IPS-15b (cell line): ENCODE measurements at regions not wholly inside any gene's neighbourhood (a gene's known extent, or its start where the extent isn't known, plus 50 kb on each side); places are given as distances from the start of the nearest gene placed in this dataset.

Experiments
- H3K27me3 ChIP-seq: one replicate; pipeline ENCODE4 v1.6.1; 2013; ENCODE audit warnings: low read length; ENCODE audit not compliant: control insufficient read depth, insufficient read depth
- H3K36me3 ChIP-seq: one replicate; pipeline ENCODE4 v1.6.1; 2013; ENCODE audit warnings: low read length; ENCODE audit not compliant: control insufficient read depth, insufficient read depth
- H3K4me1 ChIP-seq: one replicate; pipeline ENCODE4 v1.6.1; 2013; ENCODE audit warnings: mild to moderate bottlenecking, low read length; ENCODE audit not compliant: control insufficient read depth, insufficient read depth
- H3K4me3 ChIP-seq: one replicate; pipeline ENCODE4 v1.5.1; 2013; ENCODE audit warnings: low read depth, low read length
- H3K9ac ChIP-seq: one replicate; pipeline ENCODE4 v1.6.1; 2013; ENCODE audit warnings: low read depth, mild to moderate bottlenecking, low read length
- H3K9me3 ChIP-seq: one replicate; pipeline ENCODE4 v1.6.1; 2013; ENCODE audit warnings: mild to moderate bottlenecking, low read length; ENCODE audit not compliant: control insufficient read depth, insufficient read depth

DNA sequence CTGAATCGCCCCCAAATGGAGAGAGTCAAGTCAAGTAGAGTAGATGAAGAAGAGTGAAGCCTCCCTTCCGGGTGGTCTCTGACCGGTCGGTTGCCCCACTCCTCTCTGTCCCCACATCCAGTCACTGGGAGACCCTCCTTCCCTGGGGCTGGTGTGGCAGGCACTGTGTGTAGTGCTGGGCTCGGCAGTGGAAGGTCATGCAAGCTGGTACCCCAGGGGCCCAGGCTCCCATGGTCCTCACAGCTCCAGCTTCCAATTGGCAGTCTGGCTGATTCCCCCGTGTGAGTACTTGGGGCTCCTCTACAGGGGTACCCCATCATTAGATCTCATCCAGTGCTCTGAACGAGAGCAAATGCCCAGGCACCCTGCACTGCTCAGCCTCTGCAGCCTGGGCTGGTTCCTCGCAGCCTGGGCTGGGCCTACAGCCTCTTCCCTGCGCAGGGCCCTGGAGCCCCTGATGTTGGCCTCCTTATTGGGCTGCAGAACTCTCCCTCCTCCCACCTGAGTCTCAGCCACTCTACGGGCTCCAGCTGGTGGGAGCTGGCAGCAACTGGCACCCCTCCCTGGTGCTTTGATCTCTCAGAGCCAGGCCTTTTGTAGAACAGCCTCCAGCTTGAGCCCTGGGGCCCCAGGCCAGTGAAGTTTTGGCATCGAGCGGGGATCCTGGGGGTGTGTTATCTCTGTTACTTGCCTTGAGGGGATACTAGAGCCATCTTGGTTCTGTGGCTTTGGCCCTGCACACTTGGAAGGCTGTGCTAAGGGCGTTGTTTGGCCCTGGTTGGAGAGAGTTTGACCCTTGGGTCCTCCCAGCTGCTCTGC, 187.8 kb upstream of the HDAC4 start:
- no peaks in the 10 kb centered on the region for H3K9me3 ChIP-seq
- no peaks in the 10 kb centered on the region for H3K4me1 ChIP-seq
- no peaks in the 10 kb centered on the region for H3K36me3 ChIP-seq
- H3K27me3 ChIP-seq = no peaks in the 10 kb centered on the region
- no peak overlapping the region for H3K9ac ChIP-seq
- H3K4me3 ChIP-seq = no peak overlapping the region

GRCh38 chr2:239587841-239588240, 187.0 kb upstream of the HDAC4 start:
- Histone ChIP-seq H3K27me3 (no peaks in the 10 kb centered on the region), H3K9ac (no peak overlapping the region), H3K4me1 (no peaks in the 10 kb centered on the region)

GRCh38 chr2:239587311-239587731, 186.5 kb upstream of the HDAC4 start:
- no peaks in the 10 kb centered on the region for H3K4me1 ChIP-seq
- no peak overlapping the region for H3K4me3 ChIP-seq
- H3K27me3 ChIP-seq = no peaks in the 10 kb centered on the region
- no peaks in the 10 kb centered on the region for H3K9me3 ChIP-seq
- H3K9ac ChIP-seq = no peak overlapping the region
- no peaks in the 10 kb centered on the region for H3K36me3 ChIP-seq

More at GRCh38 chr2:239587841-239588240, 187.0 kb upstream of the HDAC4 start:
- no peaks in the 10 kb centered on the region for H3K9me3 ChIP-seq
- no peak overlapping the region for H3K4me3 ChIP-seq
- H3K36me3 ChIP-seq = no peaks in the 10 kb centered on the region

- no peak overlapping the region for H3K9ac ChIP-seq
- no peak overlapping the region for H3K4me3 ChIP-seq
- H3K9me3 ChIP-seq = no peaks in the 10 kb centered on the region
- no peaks in the 10 kb centered on the region for H3K36me3 ChIP-seq
- H3K4me1 ChIP-seq = no peaks in the 10 kb centered on the region
- no peaks in the 10 kb centered on the region for H3K27me3 ChIP-seq
Measured at GRCh38 chr2:239586651-239587310, 186.0 kb upstream of the HDAC4 start.

- no peak overlapping the region for H3K4me3 ChIP-seq
- H3K9me3 ChIP-seq = no peaks in the 10 kb centered on the region
- H3K4me1 ChIP-seq = no peaks in the 10 kb centered on the region
- H3K27me3 ChIP-seq = no peaks in the 10 kb centered on the region
- no peak overlapping the region for H3K9ac ChIP-seq
- H3K36me3 ChIP-seq = no peaks in the 10 kb centered on the region
Measured at GRCh38 chr2:239585422-239585821, 184.6 kb upstream of the HDAC4 start.

DNA sequence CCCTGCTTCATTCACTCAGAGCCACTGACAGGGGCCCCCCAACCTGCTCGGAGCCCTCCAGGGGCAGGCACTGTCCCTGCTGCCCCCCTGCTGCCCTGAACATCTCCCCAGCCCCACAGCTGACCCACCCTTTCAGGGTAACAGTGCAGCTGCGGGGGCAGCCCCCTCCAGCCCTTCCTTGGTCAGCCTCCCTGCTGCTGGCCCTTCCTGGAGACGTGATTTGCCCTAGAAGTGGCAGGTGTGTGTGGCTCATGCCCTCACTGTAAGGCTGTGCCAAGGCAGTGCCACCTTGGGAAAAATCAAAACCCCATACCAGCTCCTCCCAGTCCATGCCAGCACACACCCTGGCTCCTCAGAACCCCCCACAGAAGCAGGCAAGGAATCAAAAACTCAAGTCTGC, 184.2 kb upstream of the HDAC4 start:
- no peaks in the 10 kb centered on the region for H3K36me3 ChIP-seq
- no peaks in the 10 kb centered on the region for H3K27me3 ChIP-seq
- no peaks in the 10 kb centered on the region for H3K4me1 ChIP-seq
- no peak overlapping the region for H3K4me3 ChIP-seq
- H3K9me3 ChIP-seq = no peaks in the 10 kb centered on the region
- H3K9ac ChIP-seq = no peak overlapping the region

GRCh38 chr2:239583879-239584859, 183.3 kb upstream of the HDAC4 start:
- no peaks in the 10 kb centered on the region for H3K27me3 ChIP-seq
- H3K36me3 ChIP-seq = no peaks in the 10 kb centered on the region
- H3K9me3 ChIP-seq = no peaks in the 10 kb centered on the region
- H3K9ac ChIP-seq = no peak overlapping the region
- no peak overlapping the region for H3K4me3 ChIP-seq
- no peaks in the 10 kb centered on the region for H3K4me1 ChIP-seq

DNA sequence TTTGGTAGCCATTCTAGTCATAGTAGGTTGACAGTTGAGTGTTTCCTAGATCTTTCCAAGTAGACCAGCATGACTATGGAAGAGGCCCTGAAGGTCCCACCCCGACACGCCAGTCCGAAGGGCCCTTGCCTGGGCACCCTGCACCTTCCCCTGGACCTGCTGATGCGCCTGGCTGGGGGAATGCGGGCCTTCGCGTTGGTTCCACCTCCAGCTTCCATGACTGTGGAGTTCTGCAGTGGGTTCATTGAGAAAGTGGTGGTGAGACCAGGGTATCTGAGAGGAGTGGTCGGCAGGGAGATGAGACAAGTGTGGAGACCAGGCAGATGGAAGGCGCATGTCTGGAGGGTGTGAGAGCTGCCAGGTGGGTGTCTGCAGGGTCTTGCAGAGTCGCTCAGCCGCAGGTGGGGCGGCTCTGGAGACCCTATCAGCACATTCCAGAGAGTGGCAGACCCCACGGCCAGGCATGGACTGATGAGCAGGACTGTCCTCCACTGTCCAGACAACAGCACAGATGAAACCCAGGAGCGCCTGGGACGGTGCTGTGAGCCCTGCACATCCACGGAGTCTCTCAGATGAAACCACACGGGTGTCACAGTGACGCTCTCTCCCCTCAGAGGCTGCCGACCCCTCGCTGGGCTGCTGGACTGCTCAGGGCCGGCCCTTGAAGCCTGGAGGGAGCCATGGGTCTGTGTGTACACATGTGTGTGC, 182.5 kb upstream of the HDAC4 start:
- Histone ChIP-seq H3K4me3 (no peak overlapping the region), H3K9me3 (no peaks in the 10 kb centered on the region), H3K9ac (no peak overlapping the region), H3K36me3 (no peaks in the 10 kb centered on the region), H3K4me1 (no peaks in the 10 kb centered on the region), H3K27me3 (no peaks in the 10 kb centered on the region)

GRCh38 chr2:239582476-239582875, 181.7 kb upstream of the HDAC4 start:
- Histone ChIP-seq H3K9ac (no peak overlapping the region), H3K4me1 (no peaks in the 10 kb centered on the region), H3K36me3 (no peaks in the 10 kb centered on the region), H3K9me3 (no peaks in the 10 kb centered on the region), H3K27me3 (no peaks in the 10 kb centered on the region), H3K4me3 (no peak overlapping the region)

- Histone ChIP-seq H3K27me3 (no peaks in the 10 kb centered on the region), H3K9ac (no peak overlapping the region), H3K4me1 (no peaks in the 10 kb centered on the region)
Measured at GRCh38 chr2:239581352-239581901, 180.6 kb upstream of the HDAC4 start.

GRCh38 chr2:239580199-239580527, 179.3 kb upstream of the HDAC4 start:
- Histone ChIP-seq H3K36me3 (no peaks in the 10 kb centered on the region), H3K4me3 (no peak overlapping the region), H3K27me3 (no peaks in the 10 kb centered on the region), H3K4me1 (no peaks in the 10 kb centered on the region), H3K9ac (no peak overlapping the region), H3K9me3 (no peaks in the 10 kb centered on the region)

More at GRCh38 chr2:239581352-239581901, 180.6 kb upstream of the HDAC4 start:
- Histone ChIP-seq H3K36me3 (no peaks in the 10 kb centered on the region), H3K9me3 (no peaks in the 10 kb centered on the region), H3K4me3 (no peak overlapping the region)
